Upper lobe of left lung (tissue), 4 donors: ENCODE measurements at regions not wholly inside any gene's neighbourhood (a gene's known extent, or its start where the extent isn't known, plus 50 kb on each side); places are given as distances from the start of the nearest gene placed in this dataset.

Experiments used
- POLR2A ChIP-seq, 4 donors: fragments of 450-650 bp; IDR thresholded peaks; one replicate each; pipeline ENCODE4 v1.5.1; 2016 to 2017; ENCODE audit warnings: antibody characterized with exemption in 4 of 4, mild to moderate bottlenecking in 2 of 4
- TF ChIP-seq, protein P1 (sequence below), 6 experiments: fragments of 450-650 bp in 4 of 6; fragments of 200-600 bp in 2 of 6; sonication (generic) in 2 of 6; IDR thresholded peaks; one replicate each; pipeline ENCODE4 v1.5.1; 2016 to 2019; ENCODE audit warnings: antibody characterized with exemption in 6 of 6

DNA sequence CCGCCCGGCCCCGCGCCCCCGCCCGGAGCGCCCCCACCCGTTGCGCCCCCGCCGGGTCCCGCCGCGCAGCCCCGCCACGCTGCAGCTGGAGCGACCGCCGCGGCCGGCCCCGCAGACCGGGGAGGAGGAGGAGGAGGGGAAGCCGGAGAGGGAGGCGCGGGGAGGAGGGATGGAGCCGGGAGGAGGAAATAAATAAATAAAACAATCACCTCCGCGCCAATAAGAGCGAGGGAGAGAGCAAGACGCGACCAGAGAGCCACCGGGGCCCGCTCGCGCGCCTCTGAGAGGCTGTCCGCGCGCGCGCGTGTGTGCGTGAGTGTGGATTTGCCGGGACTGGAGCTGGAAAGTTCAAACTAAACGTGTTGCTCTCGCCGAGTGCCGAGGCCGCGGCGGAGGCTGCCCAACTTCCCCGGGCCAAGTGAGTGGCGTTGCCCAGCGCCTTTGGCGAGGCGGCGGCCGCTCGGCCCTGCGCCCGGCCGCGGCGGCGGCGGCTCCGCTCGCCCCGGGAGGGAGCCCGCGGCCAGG lies 2184.4 kb upstream of the TENM3 start:
- TF ChIP-seq, protein P1, sequence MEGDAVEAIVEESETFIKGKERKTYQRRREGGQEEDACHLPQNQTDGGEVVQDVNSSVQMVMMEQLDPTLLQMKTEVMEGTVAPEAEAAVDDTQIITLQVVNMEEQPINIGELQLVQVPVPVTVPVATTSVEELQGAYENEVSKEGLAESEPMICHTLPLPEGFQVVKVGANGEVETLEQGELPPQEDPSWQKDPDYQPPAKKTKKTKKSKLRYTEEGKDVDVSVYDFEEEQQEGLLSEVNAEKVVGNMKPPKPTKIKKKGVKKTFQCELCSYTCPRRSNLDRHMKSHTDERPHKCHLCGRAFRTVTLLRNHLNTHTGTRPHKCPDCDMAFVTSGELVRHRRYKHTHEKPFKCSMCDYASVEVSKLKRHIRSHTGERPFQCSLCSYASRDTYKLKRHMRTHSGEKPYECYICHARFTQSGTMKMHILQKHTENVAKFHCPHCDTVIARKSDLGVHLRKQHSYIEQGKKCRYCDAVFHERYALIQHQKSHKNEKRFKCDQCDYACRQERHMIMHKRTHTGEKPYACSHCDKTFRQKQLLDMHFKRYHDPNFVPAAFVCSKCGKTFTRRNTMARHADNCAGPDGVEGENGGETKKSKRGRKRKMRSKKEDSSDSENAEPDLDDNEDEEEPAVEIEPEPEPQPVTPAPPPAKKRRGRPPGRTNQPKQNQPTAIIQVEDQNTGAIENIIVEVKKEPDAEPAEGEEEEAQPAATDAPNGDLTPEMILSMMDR (IDR thresholded peaks at IDR 0.05) = no peak
- no peak for TF ChIP-seq POLR2A (IDR thresholded peaks at IDR 0.05)
